HepG2 (cell line): ENCODE measurements at regions not wholly inside any gene's neighbourhood (a gene's known extent, or its start where the extent isn't known, plus 50 kb on each side); places are given as distances from the start of the nearest gene placed in this dataset.
A peak's percentile ranks its signal among the peaks of the same experiment; 100 is the strongest.

Experiments
- ARID4A ChIP-seq: sonication (generic); formaldehyde crosslinking; IDR thresholded peaks from 2 replicates; pipeline ENCODE4 v1.5.0; 2020; ENCODE audit warnings: mild to moderate bottlenecking, missing genetic modification reagents, borderline replicate concordance
- ARNT2 ChIP-seq: sonication (generic); formaldehyde crosslinking; IDR thresholded peaks from 2 replicates; pipeline ENCODE4 v1.8.0; 2022; ENCODE audit warnings: mild to moderate bottlenecking, low read depth, missing genetic modification reagents, moderate library complexity
- ELF3 ChIP-seq: IDR thresholded peaks from 2 replicates; pipeline ENCODE4 v1.6.1; 2016; ENCODE audit warnings: missing genetic modification reagents, missing compliant biosample characterization
- GATAD2A ChIP-seq: IDR thresholded peaks from 2 replicates; pipeline ENCODE4 v1.6.1; 2016
- PITX1 ChIP-seq: sonication (generic); formaldehyde crosslinking; IDR thresholded peaks from 2 replicates; pipeline ENCODE4 v1.5.1; 2020; ENCODE audit warnings: mild to moderate bottlenecking, missing genetic modification reagents
- POGZ ChIP-seq: sonication (generic); formaldehyde crosslinking; IDR thresholded peaks from 2 replicates; pipeline ENCODE4 v1.4.0; 2020; ENCODE audit warnings: mild to moderate bottlenecking, missing genetic modification reagents
- RFX1 ChIP-seq: fragments of 450-650 bp; IDR thresholded peaks from 2 replicates; pipeline ENCODE4 v1.6.1; 2017
- RFXAP ChIP-seq: sonication (generic); formaldehyde crosslinking; IDR thresholded peaks from 2 replicates; pipeline ENCODE4 v1.4.0; 2020; ENCODE audit warnings: missing genetic modification reagents, borderline replicate concordance
- THAP9 ChIP-seq: sonication (generic); formaldehyde crosslinking; IDR thresholded peaks from 2 replicates; pipeline ENCODE4; 2020; ENCODE audit warnings: missing genetic modification reagents, mild to moderate bottlenecking, borderline replicate concordance
- ZBTB33 ChIP-seq: sonication (generic); formaldehyde crosslinking; IDR thresholded peaks from 2 replicates; pipeline ENCODE4 v1.4.0; 2020; ENCODE audit warnings: missing genetic modification reagents
- ZBTB38 ChIP-seq: sonication (generic); formaldehyde crosslinking; IDR thresholded peaks from 2 replicates; pipeline ENCODE4 v1.5.1; 2020; ENCODE audit warnings: mild to moderate bottlenecking, missing genetic modification reagents
- ZNF251 ChIP-seq: sonication (generic); formaldehyde crosslinking; IDR thresholded peaks from 2 replicates; pipeline ENCODE4 v1.9.0; 2021; ENCODE audit warnings: mild to moderate bottlenecking, missing genetic modification reagents
- ZNF329 ChIP-seq: sonication (generic); formaldehyde crosslinking; IDR thresholded peaks from 2 replicates; pipeline ENCODE4 v1.9.0; 2021; ENCODE audit warnings: low read depth, mild to moderate bottlenecking, missing genetic modification reagents
- ZNF687 ChIP-seq: sonication (generic); formaldehyde crosslinking; IDR thresholded peaks from 2 replicates; pipeline ENCODE4 v1.5.1; 2020; ENCODE audit warnings: mild to moderate bottlenecking, missing genetic modification reagents, moderate library complexity

- TF ChIP-seq THAP9 (CRISPR knock-in tag) (no peak; the same call in 1 of the 2 replicates), ARNT2 (CRISPR knock-in tag) (no peak), ZNF687 (CRISPR knock-in tag) (peak; percentile 70), ZBTB33 (CRISPR knock-in tag) (peak; percentile 47; the same call in 1 of the 2 replicates), ZNF329 (no peak), PITX1 (CRISPR knock-in tag) (peak; percentile 36; the same call in 1 of the 2 replicates), RFX1 (no peak), ZBTB38 (CRISPR knock-in tag) (0 out of 2 replicates have a peak, but pooled peaks have one; percentile 11), ZNF251 (0 out of 2 replicates have a peak, but pooled peaks have one; percentile 26), ELF3 (peak; percentile 82), RFXAP (no peak), POGZ (CRISPR knock-in tag) (no peak), GATAD2A (CRISPR knock-in tag) (peak; percentile 76), ARID4A (peak; percentile 29; the same call in 1 of the 2 replicates)
Measured at GRCh38 chr6:157756708-157757429, 66.2 kb upstream of the SNX9 start (continued).
